Stomach (tissue), 8 donors: ENCODE measurements at regions not wholly inside any gene's neighbourhood (a gene's known extent, or its start where the extent isn't known, plus 50 kb on each side); places are given as distances from the start of the nearest gene placed in this dataset.

ENCODE experiments used
- DNase-seq, 2 donors: peaks; one replicate each; pipeline versions ENCODE4 v3.0.0 to v3.0.0-alpha.2; 2013 to 2019
- H3K27ac ChIP-seq, 5 donors: fragments of 200-600 bp in 4 of 5; sonication (generic) in 4 of 5; one replicate each; pipeline ENCODE4 v1.5.1; 2013 to 2019; ENCODE audit warnings: mild to moderate bottlenecking in 1 of 5, moderate library complexity in 1 of 5
- H3K27me3 ChIP-seq, 3 donors: fragments of 200-600 bp; sonication (generic); one replicate each; pipeline ENCODE4 v1.5.1; 2017 to 2019; ENCODE audit warnings: mixed run types in 1 of 3
- H3K36me3 ChIP-seq, 4 donors: fragments of 200-600 bp; sonication (generic); 1 replicate in 3 of 4; 2 replicates in 1 of 4; pipeline ENCODE4 v1.5.1; 2016 to 2019
- H3K4me1 ChIP-seq, 4 donors: fragments of 200-600 bp; sonication (generic); one replicate each; pipeline ENCODE4 v1.5.1; 2016 to 2019
- H3K4me3 ChIP-seq, 4 donors: fragments of 200-600 bp; sonication (generic) in 3 of 4; one replicate each; pipeline ENCODE4 v1.5.1; 2016 to 2019; ENCODE audit warnings: mild to moderate bottlenecking in 1 of 4
- H3K9me3 ChIP-seq, 4 donors: fragments of 200-600 bp; sonication (generic); one replicate each; pipeline ENCODE4 v1.5.1; 2016 to 2019
- CTCF ChIP-seq, 7 experiments: fragments of 450-650 bp in 4 of 7; fragments of 200-600 bp in 3 of 7; sonication (generic) in 3 of 7; IDR thresholded peaks; one replicate each; pipeline ENCODE4 v1.5.1; 2016 to 2019; ENCODE audit warnings: antibody characterized with exemption in 7 of 7, control low read depth in 2 of 7, mild to moderate bottlenecking in 1 of 7
- EP300 ChIP-seq: sonication (generic); formaldehyde crosslinking; IDR thresholded peaks from one replicate; pipeline ENCODE4 v1.6.1; 2017; ENCODE audit warnings: antibody characterized with exemption
- POLR2A ChIP-seq, 4 donors: fragments of 450-650 bp; IDR thresholded peaks; one replicate each; pipeline ENCODE4 v1.6.1; 2016; ENCODE audit warnings: antibody characterized with exemption in 4 of 4, control low read depth in 2 of 4, mild to moderate bottlenecking in 1 of 4, moderate library complexity in 1 of 4
- POLR2AphosphoS5 ChIP-seq, 3 donors: sonication (generic); formaldehyde crosslinking; IDR thresholded peaks; one replicate each; pipeline ENCODE4 v1.6.1; 2016; ENCODE audit warnings: antibody characterized with exemption in 3 of 3
- WGBS, 5 donors: extraction: QIAGEN DNeasy Blood & Tissue Kit in 3 of 5; methylation state at CpG; one replicate each; pipeline versions ENCODE4 v1.1.5 to v1.1.7; 2013 to 2018; 5-methylcytosine and 5-hydroxymethylcytosine counted together
- intact Hi-C: fragments of 100-400 bp; cut with DNase I; formaldehyde crosslinking; loops from one replicate; pipeline ENCODE4 v1.15.1; 2023; ENCODE audit warnings: low total_unique reads
- donor health status: healthy with polysubstance abuse.
- donor health status: Bipolar disorder and iron deficiency.
- donor health status: healthy.

GRCh38 chr4:13970349-13970748 lies 342.8 kb upstream of the BOD1L1 start:
- Histone ChIP-seq H3K27me3 (no peaks in the 10 kb centered on the region), H3K9me3 (no peaks in the 10 kb centered on the region), H3K27ac (no peak overlapping the region), H3K4me3 (no peak overlapping the region), H3K36me3 (no peaks in the 10 kb centered on the region), H3K4me1 (no peaks in the 10 kb centered on the region)
- 77 to 94% (median 91%) methylated on average over 2 of the region's 2 CpGs for WGBS, 5 donors
- no peak for DNase-seq
- TF ChIP-seq EP300 (no peak), POLR2AphosphoS5 (IDR thresholded peaks at IDR 0.05) (no peak), POLR2A (IDR thresholded peaks at IDR 0.05) (no peak), CTCF (IDR thresholded peaks at IDR 0.05) (no peak)
- intact Hi-C loops: no loop called here

- 69 to 76% (median 75%) methylated on average over 5 of the region's 5 CpGs for WGBS, 5 donors
Observed at GRCh38 chr4:13977746-13978145, 350.2 kb upstream of the BOD1L1 start.

GRCh38 chr4:13980317-13981310 lies 353.1 kb upstream of the BOD1L1 start:
- no peak for DNase-seq
- Histone ChIP-seq H3K4me3 (no peak overlapping the region), H3K27me3 (no peaks in the 10 kb centered on the region), H3K27ac (no peak overlapping the region), H3K9me3 (no peaks in the 10 kb centered on the region), H3K36me3 (no peaks in the 10 kb centered on the region), H3K4me1 (no peaks in the 10 kb centered on the region)
- no peak for TF ChIP-seq EP300
- no peak for TF ChIP-seq POLR2A (IDR thresholded peaks at IDR 0.05)
- no peak for TF ChIP-seq POLR2AphosphoS5 (IDR thresholded peaks at IDR 0.05)
- no peak for TF ChIP-seq CTCF (IDR thresholded peaks at IDR 0.05)
- intact Hi-C loops: no loop called here
- WGBS, 5 donors: 71 to 82% (median 76%) methylated on average over 8 of the region's 8 CpGs

More at GRCh38 chr4:13977746-13978145, 350.2 kb upstream of the BOD1L1 start:
- Histone ChIP-seq H3K27ac (no peak overlapping the region), H3K27me3 (no peaks in the 10 kb centered on the region), H3K36me3 (no peaks in the 10 kb centered on the region), H3K9me3 (no peaks in the 10 kb centered on the region), H3K4me1 (no peaks in the 10 kb centered on the region), H3K4me3 (no peak overlapping the region)
- TF ChIP-seq POLR2A (IDR thresholded peaks at IDR 0.05) (no peak), POLR2AphosphoS5 (IDR thresholded peaks at IDR 0.05) (no peak), EP300 (no peak), CTCF (IDR thresholded peaks at IDR 0.05) (no peak)
- intact Hi-C loops: no loop called here
- no peak for DNase-seq

GRCh38 chr4:13981499-13981898 lies 354.0 kb upstream of the BOD1L1 start:
- intact Hi-C loops: no loop called here

GRCh38 chr4:13982010-13982409 lies 354.5 kb upstream of the BOD1L1 start:
- Histone ChIP-seq H3K4me3 (no peak overlapping the region), H3K27ac (no peak overlapping the region), H3K36me3 (no peaks in the 10 kb centered on the region), H3K27me3 (no peaks in the 10 kb centered on the region), H3K4me1 (no peaks in the 10 kb centered on the region), H3K9me3 (no peaks in the 10 kb centered on the region)
- WGBS, 5 donors: 40 to 52% (median 48%) methylated on average over 5 of the region's 5 CpGs
- TF ChIP-seq EP300 (no peak), POLR2A (IDR thresholded peaks at IDR 0.05) (no peak), POLR2AphosphoS5 (IDR thresholded peaks at IDR 0.05) (no peak), CTCF (IDR thresholded peaks at IDR 0.05) (no peak)
- intact Hi-C loops: no loop called here
- no peak for DNase-seq

More at GRCh38 chr4:13981499-13981898, 354.0 kb upstream of the BOD1L1 start:
- Histone ChIP-seq H3K4me3 (no peak overlapping the region), H3K36me3 (no peaks in the 10 kb centered on the region), H3K27ac (no peak overlapping the region), H3K27me3 (no peaks in the 10 kb centered on the region), H3K9me3 (no peaks in the 10 kb centered on the region), H3K4me1 (no peaks in the 10 kb centered on the region)
- no peak for TF ChIP-seq POLR2A (IDR thresholded peaks at IDR 0.05)
- 52 to 78% (median 70%) methylated on average over 8 of the region's 8 CpGs for WGBS, 5 donors
- no peak for DNase-seq
